ENCODE measurements at regions not wholly inside any gene's neighbourhood (a gene's known extent, or its start where the extent isn't known, plus 50 kb on each side); places are given as distances from the start of the nearest gene placed in this dataset.

DNA sequence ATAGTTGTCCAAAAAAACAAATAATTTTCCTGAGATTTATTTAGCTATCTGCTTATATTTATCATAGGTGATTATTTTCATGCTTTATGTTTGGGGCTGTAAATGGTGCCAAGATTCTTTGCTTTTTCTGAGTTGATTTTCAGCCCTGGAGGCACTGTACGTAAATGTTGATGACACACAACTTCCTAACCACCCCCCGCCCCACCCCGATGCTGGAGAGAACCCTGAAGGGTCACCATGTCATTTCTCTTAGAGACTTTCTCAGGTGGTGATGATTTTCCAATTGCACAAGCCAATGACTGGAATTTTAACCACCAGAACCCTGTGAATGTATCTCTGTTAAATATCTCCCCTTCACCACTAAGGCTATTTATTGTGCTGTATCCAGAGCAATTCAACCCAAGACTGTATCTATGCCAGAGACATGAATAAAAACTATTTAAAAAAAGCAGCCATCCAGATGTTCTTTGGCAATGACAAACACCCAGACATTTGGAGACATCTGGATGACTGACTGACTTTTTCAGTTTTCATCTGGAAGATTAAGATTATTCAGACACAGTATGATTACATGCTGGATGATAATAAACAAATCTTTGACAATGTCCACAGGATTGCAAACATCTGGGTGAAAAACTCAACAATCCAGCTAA is 346.0 kb downstream of the LMX1A start:
- no peak for DNase-seq (ENCODE audit: low spot score)
- Histone ChIP-seq H3K9ac (no peak overlapping the region), H4K20me1 (ENCODE audit: low read depth) (no peaks in the 10 kb centered on the region), H3K9me3 (ENCODE audit: low read depth) (no peaks in the 10 kb centered on the region), H3K4me3 (no peak overlapping the region), H3K79me2 (ENCODE audit: low read depth) (no peaks in the 10 kb centered on the region), H3K4me1 (no peaks in the 10 kb centered on the region), H3K27me3 (peaks cover 11% of the 10 kb centered on the region), H3K36me3 (no peaks in the 10 kb centered on the region), H3K4me2 (no peak overlapping the region), H3K27ac (no peak overlapping the region), H3F3A (ENCODE audit: low read depth) (no peaks in the 10 kb centered on the region), H2AFZ (replicated peaks) (no peak overlapping the region)
- no peaks in the 10 kb centered on the region for H3K36me3 Mint-ChIP-seq
- no peaks in the 10 kb centered on the region for H3K9me3 Mint-ChIP-seq
- H3K27ac Mint-ChIP-seq = no peak overlapping the region
- no peaks in the 10 kb centered on the region for H3K4me1 Mint-ChIP-seq
- no peaks in the 10 kb centered on the region for H3K27me3 Mint-ChIP-seq (ENCODE audit: insufficient read depth, low read depth)
- no peak overlapping the region for H3K4me3 Mint-ChIP-seq
- no peak for TF ChIP-seq EZH2phosphoT487 (IDR thresholded peaks at IDR 0.05)
- no peak for TF ChIP-seq EZH2 (IDR thresholded peaks at IDR 0.05)
- TF ChIP-seq, protein P1, sequence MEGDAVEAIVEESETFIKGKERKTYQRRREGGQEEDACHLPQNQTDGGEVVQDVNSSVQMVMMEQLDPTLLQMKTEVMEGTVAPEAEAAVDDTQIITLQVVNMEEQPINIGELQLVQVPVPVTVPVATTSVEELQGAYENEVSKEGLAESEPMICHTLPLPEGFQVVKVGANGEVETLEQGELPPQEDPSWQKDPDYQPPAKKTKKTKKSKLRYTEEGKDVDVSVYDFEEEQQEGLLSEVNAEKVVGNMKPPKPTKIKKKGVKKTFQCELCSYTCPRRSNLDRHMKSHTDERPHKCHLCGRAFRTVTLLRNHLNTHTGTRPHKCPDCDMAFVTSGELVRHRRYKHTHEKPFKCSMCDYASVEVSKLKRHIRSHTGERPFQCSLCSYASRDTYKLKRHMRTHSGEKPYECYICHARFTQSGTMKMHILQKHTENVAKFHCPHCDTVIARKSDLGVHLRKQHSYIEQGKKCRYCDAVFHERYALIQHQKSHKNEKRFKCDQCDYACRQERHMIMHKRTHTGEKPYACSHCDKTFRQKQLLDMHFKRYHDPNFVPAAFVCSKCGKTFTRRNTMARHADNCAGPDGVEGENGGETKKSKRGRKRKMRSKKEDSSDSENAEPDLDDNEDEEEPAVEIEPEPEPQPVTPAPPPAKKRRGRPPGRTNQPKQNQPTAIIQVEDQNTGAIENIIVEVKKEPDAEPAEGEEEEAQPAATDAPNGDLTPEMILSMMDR (IDR thresholded peaks at IDR 0.05) = no peak

DNA sequence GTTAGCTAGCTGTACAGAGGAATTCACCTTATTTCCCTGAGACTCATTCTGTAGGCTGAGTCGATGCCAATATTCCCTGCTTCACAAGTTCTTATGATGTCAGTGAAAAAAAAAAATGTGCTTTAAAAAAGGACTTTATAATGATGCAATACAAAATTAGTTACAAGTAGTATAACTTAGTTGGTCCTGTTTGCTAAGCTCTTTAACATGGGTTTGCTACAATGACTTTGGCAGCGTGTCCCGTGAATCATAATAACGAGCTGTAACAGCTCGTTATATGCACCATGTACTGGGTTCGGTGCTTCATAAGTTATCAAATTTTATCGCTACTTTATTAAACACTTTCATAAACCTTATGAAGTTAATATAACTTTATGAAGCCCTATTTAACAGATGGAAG is 349.7 kb downstream of the LMX1A start:
- H3F3A ChIP-seq (ENCODE audit: low read depth) = no peaks in the 10 kb centered on the region
- no peak overlapping the region for H3K27ac Mint-ChIP-seq
- H3K27me3 Mint-ChIP-seq (ENCODE audit: insufficient read depth, low read depth) = no peaks in the 10 kb centered on the region
- no peak overlapping the region for H3K4me2 ChIP-seq
- H3K4me1 Mint-ChIP-seq = no peaks in the 10 kb centered on the region
- H3K36me3 Mint-ChIP-seq = no peaks in the 10 kb centered on the region
- no peaks in the 10 kb centered on the region for H3K9me3 Mint-ChIP-seq
- no peak overlapping the region for H3K27ac ChIP-seq
- H3K4me1 ChIP-seq = no peaks in the 10 kb centered on the region
- no peaks in the 10 kb centered on the region for H3K79me2 ChIP-seq (ENCODE audit: low read depth)
- no peak for TF ChIP-seq EZH2 (IDR thresholded peaks at IDR 0.05)
- TF ChIP-seq EZH2phosphoT487 (IDR thresholded peaks at IDR 0.05) = no peak
- TF ChIP-seq, protein P1 (IDR thresholded peaks at IDR 0.05) = no peak
- H3K4me3 ChIP-seq = no peak overlapping the region
- H4K20me1 ChIP-seq (ENCODE audit: low read depth) = no peaks in the 10 kb centered on the region
- no peak overlapping the region for H3K9ac ChIP-seq
- H2AFZ ChIP-seq (replicated peaks) = no peak overlapping the region
- no peaks in the 10 kb centered on the region for H3K36me3 ChIP-seq
- no peak overlapping the region for H3K4me3 Mint-ChIP-seq
- peaks cover 4% of the 10 kb centered on the region for H3K9me3 ChIP-seq (ENCODE audit: low read depth)
- peaks cover 11% of the 10 kb centered on the region for H3K27me3 ChIP-seq
- no peak for DNase-seq (ENCODE audit: low spot score)

DNA sequence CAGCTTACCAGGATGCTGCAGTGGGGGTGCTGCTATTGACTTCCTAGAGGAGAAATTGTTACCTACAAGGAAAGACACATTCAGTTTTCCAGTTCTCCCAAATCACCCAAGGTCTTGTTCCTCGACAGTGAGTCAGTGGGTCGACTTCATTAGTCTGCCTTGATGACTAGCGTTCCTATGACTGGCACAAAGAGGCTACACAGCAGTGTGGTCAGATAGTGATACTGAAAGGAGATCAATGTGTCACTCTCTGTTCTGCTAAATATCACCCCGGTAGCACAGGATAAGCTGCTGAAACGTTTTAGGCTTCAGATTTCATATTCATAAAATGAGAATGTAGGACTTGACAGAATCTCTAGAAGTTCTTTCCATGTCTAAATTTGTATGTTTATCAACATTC is 357.4 kb downstream of the LMX1A start:
- Histone ChIP-seq H3K27me3 (peaks cover 26% of the 10 kb centered on the region), H3K9me3 (ENCODE audit: low read depth) (peaks cover 4% of the 10 kb centered on the region), H3K9ac (no peak overlapping the region), H4K20me1 (ENCODE audit: low read depth) (no peaks in the 10 kb centered on the region), H3K4me3 (no peak overlapping the region), H3K4me2 (no peak overlapping the region), H2AFZ (replicated peaks) (no peak overlapping the region), H3K79me2 (ENCODE audit: low read depth) (no peaks in the 10 kb centered on the region), H3K4me1 (no peaks in the 10 kb centered on the region), H3K27ac (no peak overlapping the region), H3K36me3 (no peaks in the 10 kb centered on the region), H3F3A (ENCODE audit: low read depth) (no peaks in the 10 kb centered on the region)
- no peak for DNase-seq (ENCODE audit: low spot score)
- Mint-ChIP-seq H3K36me3 (no peaks in the 10 kb centered on the region), H3K4me1 (no peaks in the 10 kb centered on the region), H3K27me3 (ENCODE audit: insufficient read depth, low read depth) (no peaks in the 10 kb centered on the region), H3K27ac (no peak overlapping the region), H3K4me3 (no peak overlapping the region), H3K9me3 (no peaks in the 10 kb centered on the region)
- TF ChIP-seq, protein P1 (IDR thresholded peaks at IDR 0.05) = no peak
- no peak for TF ChIP-seq EZH2 (IDR thresholded peaks at IDR 0.05)
- TF ChIP-seq EZH2phosphoT487 (IDR thresholded peaks at IDR 0.05) = no peak
